Left ventricle myocardium inferior (tissue), 1 donor: ENCODE measurements at regions not wholly inside any gene's neighbourhood (a gene's known extent, or its start where the extent isn't known, plus 50 kb on each side); places are given as distances from the start of the nearest gene placed in this dataset.

Experiments used
- DNase-seq: peaks from one replicate; pipeline ENCODE4 v3.0.0-alpha.2; 2020
- H3K27ac ChIP-seq: fragments of 200-600 bp; replicated peaks from 2 replicates; pipeline ENCODE4 v1.8.0; 2021
- H3K27me3 ChIP-seq: fragments of 200-600 bp; 2 replicates; pipeline ENCODE4 v1.8.0; 2021; ENCODE audit warnings: low read depth
- H3K36me3 ChIP-seq: fragments of 200-600 bp; 2 replicates; pipeline ENCODE4 v1.8.0; 2021
- H3K4me1 ChIP-seq: fragments of 200-600 bp; 2 replicates; pipeline ENCODE4 v1.8.0; 2021
- H3K4me3 ChIP-seq: fragments of 200-600 bp; 2 replicates; pipeline ENCODE4 v1.8.0; 2021; ENCODE audit warnings: mild to moderate bottlenecking, moderate library complexity
- H3K9me3 ChIP-seq: fragments of 200-600 bp; replicated peaks from 2 replicates; pipeline ENCODE4 v1.8.0; 2021
- CTCF ChIP-seq: fragments of 200-600 bp; IDR thresholded peaks from 2 replicates; pipeline ENCODE4 v1.8.0; 2021; ENCODE audit warnings: antibody characterized with exemption, mild to moderate bottlenecking, borderline replicate concordance
- intact Hi-C: fragments of 100-400 bp; cut with micrococcal nuclease; formaldehyde crosslinking; loops from one replicate; pipeline ENCODE4 v1.11.0; 2022
- donor health status: DM: no; HTN: yes; CAD: no; lungs with severe emphysema.

DNA sequence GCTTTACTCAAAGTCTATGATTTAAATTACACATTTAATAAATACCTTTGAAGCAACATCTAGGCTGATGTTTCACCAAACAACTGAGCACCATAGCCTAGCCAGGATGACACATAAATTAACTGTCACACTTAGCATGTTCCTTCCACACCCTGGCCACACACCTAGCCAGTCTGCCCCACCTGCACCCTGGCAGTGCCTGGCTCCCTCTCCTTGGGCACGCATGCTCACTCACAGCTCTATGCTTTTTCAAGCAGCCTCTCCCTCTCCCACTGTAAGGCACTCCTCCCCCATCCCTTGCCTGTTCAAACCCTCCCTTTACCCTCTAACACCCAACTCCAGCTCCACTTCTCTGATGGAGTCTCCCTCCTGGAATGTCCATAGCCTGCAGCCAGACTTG, 357.6 kb upstream of the KLHL29 start:
- no peak for TF ChIP-seq CTCF
- H3K9me3 ChIP-seq: peaks cover 5% of the 10 kb centered on the region
- intact Hi-C loops: no loop called here
- H3K4me3 ChIP-seq: no peak overlapping the region
- peaks cover 62% of the 10 kb centered on the region for H3K27me3 ChIP-seq
- no peak overlapping the region for H3K27ac ChIP-seq
- no peak for DNase-seq
- no peaks in the 10 kb centered on the region for H3K36me3 ChIP-seq
- H3K4me1 ChIP-seq: peaks cover 5% of the 10 kb centered on the region

DNA sequence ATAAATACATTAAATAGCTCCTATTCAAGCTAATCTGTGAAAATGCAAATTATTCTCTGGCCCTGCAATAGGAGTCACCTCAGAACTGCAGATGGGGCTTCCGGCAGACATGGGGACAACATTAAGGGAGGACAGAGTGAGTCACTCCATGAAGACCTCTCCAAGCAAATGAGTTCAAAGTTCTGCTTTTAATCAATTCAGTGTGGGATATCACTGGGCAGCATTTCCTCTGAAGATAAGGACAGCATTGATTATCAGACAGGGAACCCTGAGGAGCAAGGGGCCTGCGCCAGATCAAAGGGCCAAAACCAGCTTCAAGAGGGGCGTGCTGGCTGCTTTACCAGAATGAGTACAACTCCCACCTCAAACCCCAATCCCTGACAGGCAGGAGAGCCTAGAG, 356.9 kb upstream of the KLHL29 start:
- H3K4me3 ChIP-seq: no peak overlapping the region
- no peaks in the 10 kb centered on the region for H3K36me3 ChIP-seq
- TF ChIP-seq CTCF: no peak
- no peak for DNase-seq
- H3K27me3 ChIP-seq: peaks cover 62% of the 10 kb centered on the region
- intact Hi-C loops: no loop called here
- no peak overlapping the region for H3K27ac ChIP-seq
- H3K9me3 ChIP-seq: peaks cover 5% of the 10 kb centered on the region
- H3K4me1 ChIP-seq: peaks cover 4% of the 10 kb centered on the region

- H3K36me3 ChIP-seq: no peaks in the 10 kb centered on the region
- no peak overlapping the region for H3K27ac ChIP-seq
- peaks cover 68% of the 10 kb centered on the region for H3K27me3 ChIP-seq
- no peaks in the 10 kb centered on the region for H3K4me1 ChIP-seq
- no peak for TF ChIP-seq CTCF
- intact Hi-C loops: no loop called here
- peaks cover 5% of the 10 kb centered on the region for H3K9me3 ChIP-seq
- H3K4me3 ChIP-seq: no peak overlapping the region
- DNase-seq: no peak
Measured at GRCh38 chr2:23029111-23029510, 355.9 kb upstream of the KLHL29 start.

DNA sequence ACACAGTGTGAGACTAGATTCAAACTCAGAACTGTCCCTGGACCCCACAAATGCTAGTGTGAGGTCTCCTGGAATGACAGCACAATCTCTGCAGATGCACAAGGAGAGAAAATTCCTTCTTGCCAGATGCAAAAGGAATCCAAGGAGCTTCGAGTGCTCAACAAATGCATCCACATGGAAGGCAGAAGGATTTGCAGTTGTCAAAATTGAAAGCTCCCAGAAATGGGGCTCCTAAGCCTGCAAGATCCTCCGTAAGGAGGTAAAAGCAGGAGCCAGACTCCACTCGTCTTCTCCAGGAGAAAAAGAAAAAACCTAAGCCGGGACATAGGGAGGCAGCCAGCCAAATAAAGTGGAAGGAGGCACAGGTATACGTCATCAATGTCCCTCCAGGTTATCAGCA, 355.0 kb upstream of the KLHL29 start:
- Histone ChIP-seq H3K9me3 (peaks cover 5% of the 10 kb centered on the region), H3K27me3 (peaks cover 74% of the 10 kb centered on the region), H3K36me3 (no peaks in the 10 kb centered on the region), H3K4me1 (no peaks in the 10 kb centered on the region), H3K4me3 (no peak overlapping the region), H3K27ac (no peak overlapping the region)
- no peak for DNase-seq
- no peak for TF ChIP-seq CTCF
- intact Hi-C loops: no loop called here

DNA sequence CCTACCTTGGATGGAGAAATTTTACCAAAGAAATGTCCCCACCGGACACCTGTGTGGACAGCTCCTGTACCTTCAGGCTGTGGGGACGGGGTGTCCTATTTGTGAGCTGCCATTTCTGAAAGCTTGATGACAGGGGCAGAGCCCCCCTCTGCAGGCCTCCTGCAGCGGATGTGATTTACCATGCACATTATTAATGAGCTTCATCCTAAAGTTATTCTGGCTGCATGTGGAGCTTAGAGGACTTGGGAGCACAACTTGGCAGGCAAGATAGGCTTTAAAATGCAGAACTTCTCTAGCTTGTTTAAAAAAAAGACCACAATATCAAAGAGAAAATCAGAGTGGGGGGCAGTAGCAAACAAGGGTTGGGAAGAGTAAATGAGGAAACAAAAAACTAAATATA, 350.0 kb upstream of the KLHL29 start:
- H3K4me1 ChIP-seq: no peaks in the 10 kb centered on the region
- no peak for DNase-seq
- intact Hi-C loops: no loop called here

More for the DNA sequence above, 350.0 kb upstream of the KLHL29 start:
- Histone ChIP-seq H3K36me3 (no peaks in the 10 kb centered on the region), H3K27ac (no peak overlapping the region), H3K27me3 (peaks cover 38% of the 10 kb centered on the region), H3K9me3 (no peaks in the 10 kb centered on the region), H3K4me3 (no peak overlapping the region)
- TF ChIP-seq CTCF: no peak
